NCI-H2196 treated with DMSO at 0.1 percent for 48 hours (cell line): ENCODE measurements at regions not wholly inside any gene's neighbourhood (a gene's known extent, or its start where the extent isn't known, plus 50 kb on each side); places are given as distances from the start of the nearest gene placed in this dataset.

Experiments
- DNase-seq: peaks from one replicate; lab custom pipeline; 2025; ENCODE audit not compliant: unreplicated experiment; lab: John Stamatoyannopoulos, UW

- no peak for DNase-seq
Measured at GRCh38 chr13:40207001-40207478, 459.4 kb downstream of the FOXO1 start.

- DNase-seq = no peak
Measured at GRCh38 chr13:40208517-40208916, 457.9 kb downstream of the FOXO1 start.

GRCh38 chr13:40210865-40211585, 455.4 kb downstream of the FOXO1 start:
- DNase-seq = no peak

- DNase-seq = no peak
Measured at GRCh38 chr13:40211586-40211968, 454.9 kb downstream of the FOXO1 start.

GRCh38 chr13:40213779-40214178, 452.7 kb downstream of the FOXO1 start:
- DNase-seq = no peak

GRCh38 chr13:40215311-40215710, 451.1 kb downstream of the FOXO1 start:
- no peak for DNase-seq

GRCh38 chr13:40215747-40216146, 450.7 kb downstream of the FOXO1 start:
- no peak for DNase-seq

- DNase-seq = no peak
Measured at GRCh38 chr13:40217675-40218074, 448.8 kb downstream of the FOXO1 start.

- no peak for DNase-seq
Measured at GRCh38 chr13:40220299-40220935, 446.0 kb downstream of the FOXO1 start.

- DNase-seq = no peak
Measured at GRCh38 chr13:40221131-40221459, 445.3 kb downstream of the FOXO1 start.

- DNase-seq = no peak
Measured at GRCh38 chr13:40221460-40222201, 444.8 kb downstream of the FOXO1 start.

- DNase-seq = no peak
Measured at GRCh38 chr13:40223585-40223984, 442.9 kb downstream of the FOXO1 start.

- DNase-seq = no peak
Measured at GRCh38 chr13:40228496-40228895, 437.9 kb downstream of the FOXO1 start.

- no peak for DNase-seq
Measured at GRCh38 chr13:40228990-40229389, 437.5 kb downstream of the FOXO1 start.

GRCh38 chr13:40230833-40231266, 435.6 kb downstream of the FOXO1 start:
- no peak for DNase-seq

- DNase-seq = no peak
Measured at GRCh38 chr13:40231311-40231710, 435.1 kb downstream of the FOXO1 start.

- no peak for DNase-seq
Measured at GRCh38 chr13:40231751-40232150, 434.7 kb downstream of the FOXO1 start.

- DNase-seq = no peak
Measured at GRCh38 chr13:40232311-40233040, 434.0 kb downstream of the FOXO1 start.

- DNase-seq = no peak
Measured at GRCh38 chr13:40233731-40234195, 432.7 kb downstream of the FOXO1 start.

GRCh38 chr13:40235160-40235796, 431.2 kb downstream of the FOXO1 start:
- DNase-seq = no peak
